OCI-LY1 (cell line): ENCODE measurements at regions not wholly inside any gene's neighbourhood (a gene's known extent, or its start where the extent isn't known, plus 50 kb on each side); places are given as distances from the start of the nearest gene placed in this dataset.

Source experiments
- CTCF ChIP-seq: fragments of 200-600 bp; sonication (generic), shearing (Covaris generic); IDR thresholded peaks from 2 replicates; pipeline ENCODE4 v1.5.1; 2017; ENCODE audit warnings: mild to moderate bottlenecking, antibody characterized with exemption, low read length, moderate library complexity, mixed read lengths
- EZH2 ChIP-seq: fragments of 200-600 bp; sonication (generic), shearing (Covaris generic); IDR thresholded peaks from 2 replicates; pipeline ENCODE4 v1.8.0; 2017; ENCODE audit warnings: borderline replicate concordance, mixed run types, mild to moderate bottlenecking, antibody characterized with exemption, low read length, moderate library complexity, mixed read lengths

GRCh38 chr19:27676334-27676733, 1536.6 kb downstream of the UQCRFS1 start:
- no peak for TF ChIP-seq CTCF
- no peak for TF ChIP-seq EZH2
